ENCODE measurements at regions not wholly inside any gene's neighbourhood (a gene's known extent, or its start where the extent isn't known, plus 50 kb on each side); places are given as distances from the start of the nearest gene placed in this dataset.
"Not testable (repeated sequence)": the region's sequence is repeated elsewhere in the genome, so short reads cannot be mapped to it uniquely, and the experiment has no call there.

- not testable (repeated sequence) for DNase-seq
These were observed 64.5 kb upstream of the HTR1E start for GRCh38 chr6:86872810-86873209.

DNA sequence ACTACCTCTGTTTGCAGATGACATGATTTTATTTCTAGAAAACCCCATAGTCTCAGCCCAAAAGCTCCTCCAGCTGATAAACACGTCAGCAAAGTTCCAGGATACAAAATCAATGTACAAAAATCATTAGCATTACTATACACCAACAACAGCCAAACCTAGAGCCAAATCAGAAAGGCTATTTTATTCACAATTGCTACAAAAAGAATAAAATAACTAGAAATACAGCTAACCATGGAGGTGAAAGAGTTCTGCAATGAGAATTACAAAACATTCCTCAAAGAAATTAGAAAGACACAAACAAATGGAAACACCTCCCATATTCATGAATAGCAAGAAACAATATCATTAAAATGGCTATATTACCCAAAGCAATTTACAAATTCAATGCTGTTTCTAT is 65.6 kb upstream of the HTR1E start:
- DNase-seq: no peak

DNA sequence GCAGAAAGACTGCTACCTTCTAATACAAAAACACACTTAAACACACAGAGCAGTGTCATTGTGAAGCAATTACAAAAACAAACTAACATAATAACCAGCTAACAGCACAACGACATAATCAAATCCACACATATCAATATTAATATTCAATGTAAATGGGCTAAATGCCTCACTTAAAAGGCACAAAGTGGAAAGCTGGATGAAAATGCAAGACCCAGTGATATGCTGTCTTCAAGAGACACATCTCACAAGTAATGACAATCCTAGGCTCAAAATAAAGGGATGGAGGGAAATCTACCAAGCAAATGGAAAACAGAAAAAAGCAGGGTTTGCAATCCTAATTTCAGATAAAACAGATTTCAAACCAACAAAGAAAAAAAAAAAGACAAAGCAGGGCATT is 67.8 kb upstream of the HTR1E start:
- DNase-seq: no peak

DNA sequence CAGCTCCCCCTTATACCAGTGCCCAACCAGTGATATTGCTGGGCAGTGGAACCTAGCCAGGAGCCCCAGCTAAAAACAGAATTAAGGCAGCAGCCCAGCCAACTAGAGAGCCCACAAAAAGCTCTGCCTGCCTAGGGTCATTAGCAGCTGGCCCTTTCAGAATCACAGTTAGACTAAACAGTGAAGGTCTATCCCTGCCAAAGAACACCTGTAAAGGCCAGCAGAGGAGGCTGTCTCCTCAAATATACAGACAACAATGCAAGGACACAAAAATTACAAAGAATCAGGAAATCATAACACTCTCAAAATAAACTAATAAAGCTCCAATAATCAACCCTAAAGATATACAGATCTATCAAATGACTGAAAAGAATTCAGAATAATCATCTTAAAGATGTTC is 77.8 kb upstream of the HTR1E start:
- no peak for DNase-seq

GRCh38 chr6:86858970-86859369 is 78.4 kb upstream of the HTR1E start:
- DNase-seq: no peak

GRCh38 chr6:86857783-86858182 is 79.5 kb upstream of the HTR1E start:
- DNase-seq: no peak

- peak; percentile 1 for DNase-seq
These were observed 80.3 kb upstream of the HTR1E start for GRCh38 chr6:86856937-86857563.

DNA sequence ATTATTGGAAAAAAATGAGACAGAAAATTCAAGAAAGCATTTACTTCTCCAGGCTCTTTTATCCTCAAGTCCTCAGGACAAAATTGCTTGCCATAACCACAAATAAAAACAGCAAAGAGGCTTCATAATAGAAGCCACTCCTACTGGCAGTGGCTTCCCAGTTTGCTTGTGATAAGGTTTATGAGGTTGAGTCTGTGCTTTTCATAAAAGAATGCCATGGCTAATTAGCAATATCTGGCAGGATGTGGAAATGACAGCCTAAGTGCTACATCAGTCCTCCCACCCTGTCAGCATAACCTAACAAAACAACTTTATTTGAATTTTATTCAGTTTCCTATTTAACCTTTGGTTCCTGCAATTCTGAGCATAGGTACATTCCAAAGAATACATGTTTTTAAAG is 80.9 kb upstream of the HTR1E start:
- no peak for DNase-seq

GRCh38 chr6:86848986-86849385 is 88.3 kb upstream of the HTR1E start:
- DNase-seq: no peak

- DNase-seq: no peak
These were observed 104.6 kb upstream of the HTR1E start for GRCh38 chr6:86832686-86833085.

DNA sequence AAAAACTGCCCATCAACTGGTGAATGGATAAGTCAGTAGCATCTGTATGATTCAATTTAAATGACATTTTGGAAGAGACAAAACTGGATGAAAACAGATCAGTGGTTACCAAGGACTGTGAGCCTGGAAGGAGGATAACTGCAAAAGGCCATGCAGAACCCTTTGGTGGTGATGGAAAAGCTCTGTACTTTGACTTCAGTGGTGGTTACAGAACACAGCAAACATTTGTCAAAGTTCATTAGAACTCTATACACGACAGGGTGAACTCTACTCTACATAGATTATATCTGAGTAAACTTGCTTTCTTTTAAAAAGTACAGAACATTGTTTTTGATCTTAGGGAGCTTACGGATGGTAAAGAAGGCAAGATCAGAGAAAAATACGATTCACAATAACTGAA is 111.9 kb upstream of the HTR1E start:
- DNase-seq: no peak

- DNase-seq: no peak
These were observed 114.6 kb upstream of the HTR1E start for GRCh38 chr6:86822747-86823146.

GRCh38 chr6:86820750-86821149 is 116.6 kb upstream of the HTR1E start:
- no peak for DNase-seq

DNA sequence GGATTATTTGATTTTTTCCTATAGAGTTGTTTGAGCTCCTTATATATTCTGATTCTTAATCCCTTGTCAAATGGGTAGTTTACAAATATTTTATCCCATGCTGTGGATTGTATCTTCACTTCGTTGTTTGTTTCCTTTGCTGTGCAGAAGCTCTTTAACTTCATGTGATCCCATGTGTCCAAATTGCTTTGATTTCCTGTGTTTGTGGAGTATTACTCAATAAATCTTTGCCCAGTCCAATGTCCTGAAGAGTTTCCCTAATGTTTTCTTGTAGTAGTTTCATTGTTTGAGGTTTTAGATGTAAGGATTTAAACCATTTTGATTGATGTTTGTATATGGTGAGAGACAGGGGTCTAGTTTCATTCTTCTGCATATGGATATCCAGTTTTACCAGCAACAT is 143.7 kb upstream of the HTR1E start:
- no peak for DNase-seq

DNA sequence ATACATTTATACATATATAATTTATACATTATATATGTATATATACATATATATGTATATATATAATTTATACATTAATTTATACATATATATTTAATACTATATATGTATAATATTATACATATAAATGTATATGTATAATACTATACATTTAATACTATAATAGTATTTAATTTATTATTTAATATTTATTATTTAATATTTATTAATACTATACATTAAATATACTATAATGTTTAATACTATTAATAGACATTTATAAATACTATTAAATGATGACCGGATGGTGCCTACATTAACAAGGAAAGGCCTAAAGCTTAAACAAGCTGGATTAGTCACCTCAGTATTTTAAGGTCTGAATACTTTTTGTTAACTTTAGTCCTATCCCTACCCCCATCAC is 145.9 kb upstream of the HTR1E start:
- DNase-seq: no peak

- no peak for DNase-seq
These were observed 147.4 kb upstream of the HTR1E start for GRCh38 chr6:86789779-86790411.

- DNase-seq: no peak
These were observed 155.0 kb upstream of the HTR1E start for GRCh38 chr6:86782328-86782727.

GRCh38 chr6:86780923-86781322 is 156.4 kb upstream of the HTR1E start:
- no peak for DNase-seq

GRCh38 chr6:86775893-86776292 is 161.4 kb upstream of the HTR1E start:
- DNase-seq: no peak

DNA sequence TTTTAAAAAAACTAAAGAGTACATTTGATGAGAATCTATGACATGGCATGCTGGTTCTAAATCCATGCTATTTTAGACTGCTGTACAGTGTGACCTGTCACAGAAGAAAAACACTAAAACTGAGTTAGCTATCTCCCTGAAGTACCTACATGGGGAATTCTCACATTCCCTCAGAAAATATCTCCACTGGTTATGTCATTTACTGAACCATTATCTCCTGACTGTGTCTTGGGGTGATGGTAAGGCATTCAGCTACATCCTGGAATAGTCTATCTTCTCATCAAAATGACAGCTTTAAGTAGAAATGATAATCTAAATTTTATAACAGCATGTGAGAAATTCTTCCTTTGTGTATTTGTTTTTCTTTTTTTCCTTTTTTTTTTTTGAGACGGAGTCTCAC is 172.1 kb upstream of the HTR1E start:
- DNase-seq: no peak

- not testable (repeated sequence) for DNase-seq
These were observed 177.4 kb upstream of the HTR1E start for GRCh38 chr6:86759953-86760352.

GRCh38 chr6:86756640-86757229 is 180.6 kb upstream of the HTR1E start:
- no peak for DNase-seq

- DNase-seq: no peak
These were observed 193.3 kb upstream of the HTR1E start for GRCh38 chr6:86744048-86744447.

GRCh38 chr6:86738078-86738477 is 199.2 kb upstream of the HTR1E start:
- no peak for DNase-seq

DNA sequence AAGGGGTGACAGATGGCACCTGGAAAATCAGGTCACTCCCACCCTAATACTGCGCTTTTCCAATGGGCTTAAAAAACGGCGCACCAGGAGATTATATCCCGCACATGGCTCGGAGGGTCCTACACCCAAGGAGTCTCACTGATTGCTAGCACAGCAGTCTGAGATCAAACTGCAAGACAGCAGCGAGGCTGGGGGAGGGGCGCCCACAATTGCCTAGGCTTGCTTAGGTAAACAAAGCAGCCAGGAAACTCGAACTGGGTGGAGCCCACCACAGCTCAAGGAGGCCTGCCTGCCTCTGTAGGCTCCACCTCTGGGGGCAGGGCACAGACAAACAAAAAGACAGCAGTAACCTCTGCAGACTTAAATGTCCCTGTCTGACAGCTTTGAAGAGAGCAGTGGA is 205.7 kb upstream of the HTR1E start:
- not testable (repeated sequence) for DNase-seq

Data from NCI-H1417 treated with DMSO at 0.1 percent for 48 hours (cell line).